ENCODE measurements at regions not wholly inside any gene's neighbourhood (a gene's known extent, or its start where the extent isn't known, plus 50 kb on each side); places are given as distances from the start of the nearest gene placed in this dataset.

DNA sequence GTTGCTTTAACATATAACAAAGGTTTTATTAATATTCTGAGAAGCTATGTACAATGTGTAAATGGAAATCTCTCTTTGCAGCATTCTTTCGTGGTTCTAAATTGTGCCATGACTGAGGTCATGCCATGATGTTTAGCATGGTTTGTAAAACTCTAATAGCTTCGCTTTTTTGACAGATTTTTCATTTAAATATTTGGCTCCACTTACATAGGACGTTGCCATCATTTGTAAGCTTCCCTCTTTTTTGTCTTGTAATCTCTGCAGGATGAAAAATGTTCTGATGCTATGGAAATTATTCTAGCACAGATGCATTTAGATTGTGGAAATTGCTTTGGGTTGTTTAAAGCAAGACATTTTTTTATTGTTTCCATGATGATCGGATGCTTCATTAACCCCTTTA is 1054.8 kb downstream of the MAT2B start:
- DNase-seq (ENCODE audit: extremely low read depth, low read depth): no peak
- no peak overlapping the region for H3K4me3 ChIP-seq (replicated peaks; ENCODE audit: low read depth, low read length)
- TF ChIP-seq, protein P1, sequence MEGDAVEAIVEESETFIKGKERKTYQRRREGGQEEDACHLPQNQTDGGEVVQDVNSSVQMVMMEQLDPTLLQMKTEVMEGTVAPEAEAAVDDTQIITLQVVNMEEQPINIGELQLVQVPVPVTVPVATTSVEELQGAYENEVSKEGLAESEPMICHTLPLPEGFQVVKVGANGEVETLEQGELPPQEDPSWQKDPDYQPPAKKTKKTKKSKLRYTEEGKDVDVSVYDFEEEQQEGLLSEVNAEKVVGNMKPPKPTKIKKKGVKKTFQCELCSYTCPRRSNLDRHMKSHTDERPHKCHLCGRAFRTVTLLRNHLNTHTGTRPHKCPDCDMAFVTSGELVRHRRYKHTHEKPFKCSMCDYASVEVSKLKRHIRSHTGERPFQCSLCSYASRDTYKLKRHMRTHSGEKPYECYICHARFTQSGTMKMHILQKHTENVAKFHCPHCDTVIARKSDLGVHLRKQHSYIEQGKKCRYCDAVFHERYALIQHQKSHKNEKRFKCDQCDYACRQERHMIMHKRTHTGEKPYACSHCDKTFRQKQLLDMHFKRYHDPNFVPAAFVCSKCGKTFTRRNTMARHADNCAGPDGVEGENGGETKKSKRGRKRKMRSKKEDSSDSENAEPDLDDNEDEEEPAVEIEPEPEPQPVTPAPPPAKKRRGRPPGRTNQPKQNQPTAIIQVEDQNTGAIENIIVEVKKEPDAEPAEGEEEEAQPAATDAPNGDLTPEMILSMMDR (IDR thresholded peaks at IDR 0.05; ENCODE audit: low read depth, low read length, missing control alignments): no peak

DNA sequence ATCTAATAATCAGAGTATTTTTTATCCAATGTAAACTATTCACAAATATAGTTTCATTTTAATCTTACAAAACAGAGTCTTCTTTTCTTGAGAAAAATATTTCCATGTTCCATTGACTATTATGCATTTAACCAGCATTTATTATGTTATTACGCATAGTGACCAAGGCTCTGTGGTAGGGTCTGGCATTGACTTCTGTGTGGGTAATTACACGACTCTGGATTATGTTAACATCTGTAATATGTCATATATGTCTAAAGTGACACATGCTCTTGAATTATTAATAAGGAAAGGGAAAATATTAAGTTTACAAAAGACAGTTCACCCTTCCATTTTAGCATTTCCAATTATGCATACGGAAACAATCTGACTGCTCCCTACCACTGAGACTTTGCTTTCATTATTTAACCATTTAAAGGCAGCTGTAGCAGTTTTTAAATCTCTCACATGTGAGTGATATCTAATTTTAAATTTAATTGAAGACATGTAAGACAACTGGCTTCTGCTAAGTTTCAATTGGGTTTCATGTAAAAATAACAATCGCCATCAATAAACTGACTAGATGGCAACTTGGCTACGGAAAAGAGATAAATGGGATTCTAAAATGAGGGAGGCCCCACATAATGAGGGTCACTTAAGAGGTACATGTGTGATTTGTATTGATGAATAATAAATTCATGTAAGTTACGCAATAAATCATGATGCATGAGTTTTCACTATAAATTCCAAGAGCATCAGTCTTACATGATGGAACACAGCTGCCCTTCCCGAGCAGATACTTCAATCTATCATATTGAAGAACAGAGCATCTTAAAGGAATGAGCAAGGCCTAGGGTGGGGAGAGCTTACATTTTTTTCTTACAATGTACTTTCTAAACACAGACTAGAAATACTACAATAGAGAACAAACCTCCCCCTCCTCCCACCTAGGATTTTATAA is 1056.8 kb downstream of the MAT2B start:
- no peak for DNase-seq (ENCODE audit: extremely low read depth, low read depth)
- no peak overlapping the region for H3K4me3 ChIP-seq (replicated peaks; ENCODE audit: low read depth, low read length)
- TF ChIP-seq, protein P1 (IDR thresholded peaks at IDR 0.05; ENCODE audit: low read depth, low read length, missing control alignments): no peak

DNA sequence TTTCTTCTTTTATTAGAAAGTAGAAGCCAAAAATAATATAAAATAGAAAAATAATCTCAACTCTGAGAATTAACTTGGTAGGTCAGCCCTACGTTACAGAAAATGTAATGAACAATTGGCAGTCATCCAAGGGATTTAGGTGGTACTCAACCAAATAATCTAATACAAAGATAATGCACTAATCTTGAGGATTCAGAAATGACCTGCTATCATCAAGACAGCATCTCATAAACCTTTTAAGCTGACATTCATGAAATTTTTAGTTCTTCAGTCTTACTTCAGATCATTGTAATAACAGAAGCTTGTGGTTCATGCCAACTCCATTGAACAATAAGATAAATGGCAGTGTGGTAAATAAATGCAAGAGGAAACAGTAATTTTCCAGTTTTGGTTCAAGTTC is 1058.0 kb downstream of the MAT2B start:
- no peak for DNase-seq (ENCODE audit: extremely low read depth, low read depth)
- no peak overlapping the region for H3K4me3 ChIP-seq (replicated peaks; ENCODE audit: low read depth, low read length)
- TF ChIP-seq, protein P1 (IDR thresholded peaks at IDR 0.05; ENCODE audit: low read depth, low read length, missing control alignments): no peak

DNA sequence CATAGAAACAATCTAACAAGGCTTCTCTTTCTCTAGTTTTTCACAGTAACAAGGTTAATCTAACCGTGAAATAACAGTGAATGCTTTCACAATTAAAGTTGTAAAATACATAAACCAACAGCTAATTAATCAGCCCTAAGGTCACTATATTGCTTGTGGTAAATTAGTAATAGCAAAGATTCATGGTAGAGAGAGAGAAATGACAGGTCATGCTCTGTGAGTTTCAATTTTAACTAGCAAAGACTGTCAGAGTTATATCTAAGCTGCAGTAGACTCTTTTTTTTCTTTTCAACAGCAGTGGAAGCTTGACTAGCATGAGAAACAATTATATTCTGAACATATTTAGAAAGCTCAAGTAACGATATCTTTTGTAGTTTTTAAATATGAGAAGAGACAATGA is 1068.0 kb downstream of the MAT2B start:
- no peak overlapping the region for H3K4me3 ChIP-seq (replicated peaks; ENCODE audit: low read depth, low read length)
- no peak for DNase-seq (ENCODE audit: extremely low read depth, low read depth)
- TF ChIP-seq, protein P1 (IDR thresholded peaks at IDR 0.05; ENCODE audit: low read depth, low read length, missing control alignments): no peak

DNA sequence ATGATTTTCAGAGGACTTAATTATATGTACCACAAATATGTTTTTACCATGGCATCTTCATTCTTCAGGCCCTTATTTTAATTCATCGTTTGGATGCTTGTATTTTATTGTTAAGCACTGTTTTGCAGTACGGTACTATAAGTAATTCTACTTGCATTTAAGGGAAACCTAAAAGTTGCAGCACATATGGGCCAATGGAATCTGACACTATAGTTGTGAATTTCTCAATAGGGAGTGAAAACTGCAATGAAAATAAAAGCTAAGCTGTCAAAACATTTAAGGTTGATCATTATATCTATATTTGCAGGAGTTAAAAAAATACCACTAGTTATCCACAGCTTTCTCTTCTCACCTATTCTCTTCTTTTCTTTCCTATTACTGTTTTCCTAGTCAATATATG is 1071.8 kb downstream of the MAT2B start:
- H3K4me3 ChIP-seq (replicated peaks; ENCODE audit: low read depth, low read length): no peak overlapping the region
- DNase-seq (ENCODE audit: extremely low read depth, low read depth): no peak
- TF ChIP-seq, protein P1 (IDR thresholded peaks at IDR 0.05; ENCODE audit: low read depth, low read length, missing control alignments): no peak

DNA sequence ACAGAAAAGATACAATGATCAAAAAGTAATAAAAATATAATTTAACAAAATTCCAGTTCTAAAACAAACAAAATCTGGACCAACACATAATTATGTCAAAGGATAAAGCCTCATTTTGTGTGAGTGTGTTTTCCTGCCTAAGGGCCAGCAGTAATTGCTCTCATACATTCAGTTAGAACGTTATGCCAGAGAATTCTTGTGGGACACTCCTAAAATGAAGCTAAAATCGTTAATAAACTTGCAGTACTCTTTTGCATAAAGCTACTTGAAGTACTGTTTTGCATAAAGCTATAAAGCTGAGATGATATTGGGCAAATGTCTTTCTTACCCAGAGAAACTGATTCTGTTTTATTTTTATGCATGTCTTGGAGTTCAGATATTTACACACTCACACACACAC is 1072.3 kb downstream of the MAT2B start:
- H3K4me3 ChIP-seq (replicated peaks; ENCODE audit: low read depth, low read length): no peak overlapping the region
- TF ChIP-seq, protein P1 (IDR thresholded peaks at IDR 0.05; ENCODE audit: low read depth, low read length, missing control alignments): no peak
- DNase-seq (ENCODE audit: extremely low read depth, low read depth): no peak
